ENCODE measurements at regions not wholly inside any gene's neighbourhood (a gene's known extent, or its start where the extent isn't known, plus 50 kb on each side); places are given as distances from the start of the nearest gene placed in this dataset.
"Not testable (repeated sequence)": the region's sequence is repeated elsewhere in the genome, so short reads cannot be mapped to it uniquely, and the experiment has no call there.

- DNase-seq (ENCODE audit: low read depth): no peak
These were observed 72.5 kb downstream of the FAM50B start for GRCh38 chr6:3921663-3922062.

DNA sequence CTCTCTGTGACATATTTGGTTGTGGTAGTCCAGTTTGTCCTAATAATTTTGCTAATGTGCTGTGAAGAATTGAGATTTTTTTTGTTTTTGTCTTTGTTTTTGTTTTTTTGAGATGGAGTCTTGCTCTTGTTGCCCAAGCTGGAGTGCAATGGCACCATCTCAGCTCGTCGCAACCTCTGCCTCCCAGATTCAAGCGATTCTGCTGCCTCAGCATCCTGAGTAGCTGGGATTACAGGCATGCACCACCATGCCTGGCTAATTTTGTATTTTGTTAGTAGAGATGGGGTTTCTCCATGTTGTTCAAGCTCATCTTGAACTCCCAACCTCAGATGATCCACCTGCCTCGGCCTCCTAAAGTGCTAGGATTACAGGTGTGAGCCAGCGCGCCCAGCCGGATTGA is 73.4 kb downstream of the FAM50B start:
- DNase-seq (ENCODE audit: low read depth): not testable (repeated sequence)

- not testable (repeated sequence) for DNase-seq (ENCODE audit: low read depth)
These were observed 76.3 kb downstream of the FAM50B start for GRCh38 chr6:3925223-3926149.

DNA sequence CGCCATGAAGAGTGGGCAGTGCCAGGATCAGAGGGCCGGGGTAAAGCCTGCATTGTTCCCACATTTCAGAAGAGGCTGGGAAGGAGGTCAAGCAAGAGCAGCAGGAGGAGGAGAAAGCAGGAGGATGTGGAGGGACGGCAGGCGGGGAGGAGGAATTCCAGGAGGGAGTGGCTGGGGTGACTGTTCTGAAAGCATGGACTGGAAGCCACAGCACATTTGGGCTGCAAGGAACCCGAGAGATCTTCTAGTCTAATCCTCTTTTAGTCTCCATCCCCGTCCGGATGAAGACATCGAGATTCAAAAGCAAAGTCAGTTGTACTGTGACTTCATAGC is 76.9 kb downstream of the FAM50B start:
- DNase-seq (ENCODE audit: low read depth): no peak

DNA sequence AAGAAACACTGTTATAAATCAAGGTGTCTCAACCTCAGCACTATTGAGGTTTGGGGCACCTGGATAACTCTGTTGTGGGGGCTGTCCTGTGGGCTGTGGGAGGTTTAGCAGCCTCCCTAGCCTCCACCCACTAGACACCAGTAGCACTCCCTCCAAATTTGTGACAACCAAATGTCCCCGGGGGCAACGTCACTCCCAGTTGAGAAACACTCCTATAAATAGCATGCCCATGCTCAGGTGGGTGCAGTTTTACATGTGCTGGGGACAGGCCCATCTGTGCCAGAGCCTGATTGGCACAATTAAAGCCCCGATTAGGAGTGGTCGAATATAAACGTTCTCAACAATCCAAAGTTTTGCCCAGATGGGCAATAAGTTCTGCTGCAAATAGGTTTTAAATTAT is 78.9 kb downstream of the FAM50B start:
- no peak for DNase-seq (ENCODE audit: low read depth)

DNA sequence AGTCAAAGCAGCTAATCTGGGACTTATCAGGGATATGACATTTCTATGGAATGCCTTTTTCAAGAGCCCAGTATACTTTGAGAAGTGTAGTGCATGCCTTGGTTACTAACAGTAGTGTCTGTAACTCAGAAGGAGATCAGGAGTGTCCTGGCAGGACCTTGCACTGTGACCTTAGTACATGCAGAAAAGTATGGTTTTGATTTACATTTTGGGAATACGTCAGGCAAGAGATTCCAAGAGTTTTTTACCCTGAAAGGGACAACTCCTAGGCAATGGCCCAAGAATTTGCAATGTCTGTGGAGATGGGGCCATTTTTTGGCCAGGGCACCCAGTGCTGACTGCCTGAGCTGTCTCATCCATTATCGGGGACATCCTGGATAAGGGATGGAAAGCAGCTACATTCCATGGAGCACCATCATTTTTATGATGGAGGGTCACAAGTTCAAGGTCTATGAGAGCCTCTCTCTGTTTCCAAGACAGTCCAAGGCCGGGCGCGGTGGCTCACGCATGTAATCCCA is 80.2 kb downstream of the FAM50B start:
- DNase-seq (ENCODE audit: low read depth): no peak

GRCh38 chr6:3937438-3937837 is 88.3 kb downstream of the FAM50B start:
- DNase-seq (ENCODE audit: low read depth): no peak

DNA sequence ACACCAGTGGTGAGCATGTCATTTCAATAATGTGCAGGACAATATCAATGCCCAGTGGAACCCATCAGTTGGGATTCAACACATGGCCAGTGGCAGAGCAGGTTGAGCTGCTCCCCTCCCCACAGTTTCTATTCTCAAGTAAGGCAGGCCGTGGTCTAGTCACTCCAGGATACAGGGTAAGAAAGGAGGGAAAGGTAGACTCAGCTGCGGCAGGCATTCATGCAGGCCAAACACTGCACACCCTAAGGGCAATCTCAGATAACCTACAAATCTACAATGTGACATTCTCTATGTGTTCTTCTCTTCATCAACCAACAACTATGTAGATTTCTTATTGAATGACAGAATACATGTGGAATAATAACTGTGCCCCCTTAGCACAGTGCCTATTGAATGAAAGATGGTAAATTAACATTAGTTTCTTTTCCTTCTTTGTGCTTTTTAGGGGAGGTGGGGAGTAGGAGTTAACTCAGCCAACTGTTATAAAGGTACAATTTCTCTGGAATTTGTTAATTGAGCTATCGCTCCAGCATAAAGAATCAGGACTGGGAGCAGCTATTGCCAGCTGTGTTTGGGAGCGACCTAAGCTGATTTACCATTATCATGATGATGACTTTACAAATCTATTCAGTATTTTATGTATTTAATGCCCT is 89.7 kb downstream of the FAM50B start:
- DNase-seq (ENCODE audit: low read depth): no peak

GRCh38 chr6:3939368-3939958 is 90.3 kb downstream of the FAM50B start:
- no peak for DNase-seq (ENCODE audit: low read depth)

GRCh38 chr6:3939964-3940363 is 90.8 kb downstream of the FAM50B start:
- DNase-seq (ENCODE audit: low read depth): no peak

DNA sequence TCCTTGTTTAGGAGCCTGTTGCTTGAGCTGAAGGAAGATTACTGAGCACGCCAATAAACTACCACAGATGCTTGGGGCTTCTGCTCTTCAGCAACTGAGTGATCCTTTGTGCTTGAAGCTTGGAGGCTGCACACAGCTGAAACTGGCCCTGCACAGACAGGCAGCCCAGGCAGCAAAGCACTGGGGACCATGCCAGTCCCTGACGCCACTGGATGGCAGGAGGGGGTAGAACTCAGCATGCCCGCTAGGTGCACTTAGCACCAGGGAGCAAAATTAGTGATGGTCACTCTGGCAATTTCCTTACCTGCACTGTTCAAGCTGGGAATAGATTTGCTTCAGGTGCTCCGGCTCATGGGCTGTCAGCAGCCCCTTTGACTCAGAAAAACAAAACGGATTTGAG is 91.5 kb downstream of the FAM50B start:
- no peak for DNase-seq (ENCODE audit: low read depth)

- no peak for DNase-seq (ENCODE audit: low read depth)
These were observed 94.2 kb downstream of the FAM50B start for GRCh38 chr6:3943331-3943765.

DNA sequence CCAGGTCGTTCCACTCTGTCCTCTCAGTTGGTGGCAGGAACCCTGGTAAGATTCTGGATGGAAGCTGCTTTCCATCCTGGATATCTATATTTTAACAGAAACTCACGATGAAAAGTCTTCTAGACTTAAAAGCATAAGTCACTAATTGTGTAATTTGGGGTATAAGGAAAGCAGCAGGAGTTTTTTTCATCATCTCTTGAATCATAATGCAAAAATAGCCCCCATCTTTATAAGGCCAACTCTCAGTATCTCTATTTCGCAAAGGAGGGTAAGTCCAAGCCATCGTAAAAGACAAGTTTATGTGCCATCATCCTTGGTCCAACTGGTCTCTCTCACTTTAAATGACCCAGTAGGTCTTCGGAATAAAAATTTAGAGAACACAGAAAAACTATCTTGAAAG is 95.1 kb downstream of the FAM50B start:
- no peak for DNase-seq (ENCODE audit: low read depth)

GRCh38 chr6:3946778-3947177 is 97.6 kb downstream of the FAM50B start:
- DNase-seq (ENCODE audit: low read depth): no peak

DNA sequence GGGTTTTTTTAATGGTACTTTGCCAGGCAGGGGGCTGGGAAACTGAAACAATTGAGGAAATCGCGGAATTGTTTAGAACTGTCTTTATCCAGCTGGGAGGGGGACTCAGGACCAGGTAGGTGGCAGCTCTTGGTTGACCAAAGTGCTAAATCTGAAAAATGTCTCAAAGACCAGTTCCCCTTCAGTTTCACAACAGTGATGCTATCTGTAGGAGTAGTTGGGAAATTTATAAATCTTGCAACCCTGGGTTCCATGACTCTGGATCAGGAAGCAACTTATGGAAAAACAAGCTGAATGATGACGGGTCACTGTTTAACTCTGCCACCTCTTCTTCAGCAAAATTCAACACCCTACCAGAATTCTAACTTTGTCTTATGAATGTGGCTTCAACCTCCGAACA is 99.7 kb downstream of the FAM50B start:
- DNase-seq (ENCODE audit: low read depth): no peak

GRCh38 chr6:3949521-3949920 is 100.3 kb downstream of the FAM50B start:
- DNase-seq (ENCODE audit: low read depth): no peak

GRCh38 chr6:3956054-3956453 is 106.9 kb downstream of the FAM50B start:
- no peak for DNase-seq (ENCODE audit: low read depth)

DNA sequence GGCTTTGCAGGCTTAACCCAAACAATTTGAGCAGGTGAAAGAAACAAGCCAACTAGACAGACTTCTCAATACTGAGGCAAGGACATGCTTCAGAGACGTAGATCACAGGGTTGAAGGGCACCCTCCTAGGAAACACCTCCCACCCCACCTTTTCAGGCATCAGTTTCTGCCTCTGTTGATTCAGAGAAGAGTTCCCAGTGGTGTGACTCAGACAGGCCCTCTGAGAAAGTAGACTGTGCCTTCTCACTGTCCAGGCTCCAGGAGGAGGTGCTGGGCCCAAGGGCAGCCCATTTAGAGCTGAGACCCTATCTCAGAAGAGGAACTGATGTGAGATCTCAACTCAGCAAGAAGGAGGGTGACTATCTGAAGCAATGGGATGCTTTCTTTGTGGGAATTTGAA is 108.1 kb downstream of the FAM50B start:
- DNase-seq (ENCODE audit: low read depth): no peak

GRCh38 chr6:3958255-3958654 is 109.1 kb downstream of the FAM50B start:
- DNase-seq (ENCODE audit: low read depth): no peak

- no peak for DNase-seq (ENCODE audit: low read depth)
These were observed 110.2 kb downstream of the FAM50B start for GRCh38 chr6:3959385-3959784.

DNA sequence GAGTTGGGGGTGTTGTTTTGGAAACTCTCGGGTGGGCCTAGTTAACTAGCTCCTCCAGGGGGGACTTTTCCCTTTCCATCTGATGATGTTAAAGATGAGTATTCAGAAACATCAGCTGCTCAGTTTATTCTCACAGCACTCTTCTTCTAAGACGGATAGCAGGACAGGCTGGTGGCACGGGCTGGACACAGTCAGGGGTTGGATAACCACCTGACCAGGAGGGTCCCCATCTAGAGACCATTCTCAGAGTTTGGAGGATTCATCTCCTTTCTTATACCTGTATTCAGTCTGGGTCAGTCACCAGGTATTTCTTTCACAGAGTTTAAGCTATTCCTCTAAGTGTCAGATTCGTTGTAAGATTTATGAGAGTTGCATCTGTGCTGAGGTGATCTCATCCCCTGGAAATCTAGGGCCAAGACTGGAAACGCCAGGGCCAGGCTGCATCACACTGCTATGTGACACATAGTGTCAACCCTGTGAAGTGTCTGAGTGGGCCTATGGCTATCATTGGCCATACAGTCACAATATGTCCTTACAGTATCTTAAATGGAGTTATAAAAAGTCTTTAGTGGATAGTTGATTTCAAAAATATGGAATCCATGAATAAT is 111.7 kb downstream of the FAM50B start:
- no peak for DNase-seq (ENCODE audit: low read depth)

DNA sequence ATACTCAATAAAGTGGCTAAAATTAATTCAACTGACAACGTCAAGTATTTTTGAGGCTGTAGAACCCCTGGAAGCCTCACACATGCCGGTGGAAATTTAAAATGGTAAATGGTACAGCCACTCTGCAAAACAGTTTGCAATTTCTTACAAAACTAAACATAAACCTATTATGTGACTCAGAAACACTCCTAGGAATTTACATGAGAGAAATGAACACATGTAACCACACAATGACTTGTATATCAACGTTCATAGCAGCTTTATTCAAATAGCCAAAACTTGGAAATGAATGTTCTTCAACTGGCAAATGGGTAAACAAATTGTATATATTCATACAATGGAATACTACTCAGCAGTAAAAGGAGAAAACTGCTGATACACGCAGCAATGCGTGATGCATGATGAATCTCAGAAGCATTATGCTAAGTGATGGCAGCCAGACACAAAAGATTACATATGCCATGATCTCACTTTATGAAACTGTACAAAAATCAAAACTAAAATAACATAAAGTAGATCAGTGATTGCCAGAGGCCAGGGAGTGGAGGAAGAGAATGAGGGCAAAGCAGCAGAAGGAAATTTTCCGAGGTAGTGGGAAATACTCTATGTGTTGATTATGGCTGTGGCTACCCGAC is 112.5 kb downstream of the FAM50B start:
- DNase-seq (ENCODE audit: low read depth): no peak
